Caco-2 (cell line): ENCODE measurements at regions not wholly inside any gene's neighbourhood (a gene's known extent, or its start where the extent isn't known, plus 50 kb on each side); places are given as distances from the start of the nearest gene placed in this dataset.

ENCODE experiments used
- BruUV-seq: library from RNA; stranded (reverse); fragments of 400-500 nt; replicated peaks from 2 replicates; lab custom pipeline; 2021; lab: Mats Ljungman, UMichigan
- CTCF ChIA-PET: fragments of 300-600 bp; sonication (Branson Sonifier 250); formaldehyde crosslinking; loops from one replicate; lab custom pipeline; 2022; ENCODE audit warnings: antibody characterized with exemption; lab: Charles Lee
- POLR2A ChIA-PET: fragments of 300-600 bp; sonication (Branson Sonifier 250); formaldehyde crosslinking; loops from one replicate; lab custom pipeline; 2022; ENCODE audit warnings: antibody characterized with exemption; lab: Charles Lee
- DNase-seq, 2 experiments: peaks; one replicate each; pipeline versions ENCODE4 v3.0.0 to v3.0.0-alpha.2; 2020 to 2022
- H3K27me3 ChIP-seq: replicated peaks from 2 replicates; pipeline ENCODE4 v1.6.0; 2011; ENCODE audit warnings: low read length; ENCODE audit not compliant: control insufficient read depth, insufficient read depth
- H3K36me3 ChIP-seq: 2 replicates; pipeline ENCODE4 v1.5.1; 2011; ENCODE audit warnings: low read length; ENCODE audit not compliant: control insufficient read depth, insufficient read depth
- H3K4me1 ChIP-seq: fragments of 250-450 bp; sonication (Bioruptor Pico); 2 replicates; pipeline ENCODE4 v1.5.1; 2020; ENCODE audit warnings: mild to moderate bottlenecking
- H3K4me3 ChIP-seq: 2 replicates; pipeline ENCODE4 v1.5.1; 2011; ENCODE audit warnings: low read depth, mild to moderate bottlenecking, control low read depth, low read length
- H3K9me3 ChIP-seq: fragments of 250-450 bp; sonication (Bioruptor Pico); 2 replicates; pipeline ENCODE4 v1.5.1; 2020; ENCODE audit warnings: mild to moderate bottlenecking, moderate library complexity
- H3K27ac Mint-ChIP-seq: one replicate; pipeline ENCODE4 v1.8.0; 2022; ENCODE audit warnings: mixed read lengths; ENCODE audit not compliant: unreplicated experiment
- H3K27me3 Mint-ChIP-seq: one replicate; pipeline ENCODE4 v1.8.0; 2022; ENCODE audit warnings: mixed read lengths; ENCODE audit not compliant: insufficient read depth, unreplicated experiment
- H3K36me3 Mint-ChIP-seq: one replicate; pipeline ENCODE4 v1.8.0; 2022; ENCODE audit warnings: mild to moderate bottlenecking, mixed read lengths; ENCODE audit not compliant: insufficient read depth, unreplicated experiment
- H3K4me1 Mint-ChIP-seq: one replicate; pipeline ENCODE4 v1.8.0; 2022; ENCODE audit warnings: low read depth, mixed read lengths; ENCODE audit not compliant: unreplicated experiment
- H3K4me3 Mint-ChIP-seq: one replicate; pipeline ENCODE4 v1.8.0; 2022; ENCODE audit warnings: mild to moderate bottlenecking, moderate library complexity, mixed read lengths; ENCODE audit not compliant: unreplicated experiment
- H3K9me3 Mint-ChIP-seq: one replicate; pipeline ENCODE4 v1.8.0; 2022; ENCODE audit warnings: mixed read lengths; ENCODE audit not compliant: unreplicated experiment
- intact Hi-C: fragments of 100-400 bp; cut with micrococcal nuclease; formaldehyde crosslinking; loops from one replicate; pipeline ENCODE4 v1.10.0; 2022; ENCODE audit not compliant: unreplicated experiment
- TF ChIP-seq, protein P1 (sequence below), 2 experiments: fragments of 200-600 bp in 1 of 2; IDR thresholded peaks; 1 replicate in 1 of 2; 2 replicates in 1 of 2; pipeline versions ENCODE4 v1.5.1 to v1.8.0; 2011 to 2022; ENCODE audit warnings: antibody characterized with exemption in 1 of 2, control low read depth in 1 of 2, inconsistent platforms in 1 of 2, low read depth in 1 of 2, low read length in 1 of 2, mild to moderate bottlenecking in 1 of 2, moderate library complexity in 1 of 2; ENCODE audit not compliant: insufficient read depth in 1 of 2, severe bottlenecking in 1 of 2, unreplicated experiment in 1 of 2

DNA sequence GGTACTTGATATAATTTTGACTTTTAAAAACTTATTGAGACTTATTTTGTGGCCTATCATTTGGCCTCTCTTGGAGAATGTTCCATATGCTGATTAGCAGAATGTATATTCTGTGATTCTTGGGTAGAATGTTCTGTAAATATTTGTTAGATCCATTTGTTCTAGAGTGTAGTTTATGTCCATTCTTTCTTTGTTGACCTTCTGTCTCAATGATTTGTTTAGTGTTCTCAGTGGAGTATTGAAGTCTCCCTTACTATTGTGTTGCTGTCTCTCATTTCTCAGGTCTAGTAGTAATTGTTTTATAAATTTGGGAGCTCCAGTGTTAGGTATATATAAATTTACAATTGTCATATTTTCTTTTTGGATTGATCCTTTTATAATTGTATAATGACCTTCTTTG, 349.6 kb upstream of the CWC22 start:
- BruUV-seq: no TSS peak
- intact Hi-C loops: no loop called here
- DNase-seq: no peak
- no peak overlapping the region for H3K4me3 ChIP-seq
- TF ChIP-seq, protein P1, sequence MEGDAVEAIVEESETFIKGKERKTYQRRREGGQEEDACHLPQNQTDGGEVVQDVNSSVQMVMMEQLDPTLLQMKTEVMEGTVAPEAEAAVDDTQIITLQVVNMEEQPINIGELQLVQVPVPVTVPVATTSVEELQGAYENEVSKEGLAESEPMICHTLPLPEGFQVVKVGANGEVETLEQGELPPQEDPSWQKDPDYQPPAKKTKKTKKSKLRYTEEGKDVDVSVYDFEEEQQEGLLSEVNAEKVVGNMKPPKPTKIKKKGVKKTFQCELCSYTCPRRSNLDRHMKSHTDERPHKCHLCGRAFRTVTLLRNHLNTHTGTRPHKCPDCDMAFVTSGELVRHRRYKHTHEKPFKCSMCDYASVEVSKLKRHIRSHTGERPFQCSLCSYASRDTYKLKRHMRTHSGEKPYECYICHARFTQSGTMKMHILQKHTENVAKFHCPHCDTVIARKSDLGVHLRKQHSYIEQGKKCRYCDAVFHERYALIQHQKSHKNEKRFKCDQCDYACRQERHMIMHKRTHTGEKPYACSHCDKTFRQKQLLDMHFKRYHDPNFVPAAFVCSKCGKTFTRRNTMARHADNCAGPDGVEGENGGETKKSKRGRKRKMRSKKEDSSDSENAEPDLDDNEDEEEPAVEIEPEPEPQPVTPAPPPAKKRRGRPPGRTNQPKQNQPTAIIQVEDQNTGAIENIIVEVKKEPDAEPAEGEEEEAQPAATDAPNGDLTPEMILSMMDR (IDR thresholded peaks at IDR 0.05; ENCODE audit: insufficient read depth in 1 of 2, low read depth in 1 of 2, low read length in 1 of 2, severe bottlenecking in 1 of 2, unreplicated experiment in 1 of 2): no peak
- H3K36me3 ChIP-seq: no peaks in the 10 kb centered on the region
- H3K4me3 Mint-ChIP-seq: no peak overlapping the region
- no peaks in the 10 kb centered on the region for H3K36me3 Mint-ChIP-seq
- ChIA-PET POLR2A (no interaction called here), CTCF (no interaction called here)
- H3K27me3 Mint-ChIP-seq: no peaks in the 10 kb centered on the region
- H3K4me1 Mint-ChIP-seq: peaks cover 10% of the 10 kb centered on the region
- peaks cover 4% of the 10 kb centered on the region; the same call in 1 of the 2 replicates for H3K4me1 ChIP-seq
- H3K9me3 ChIP-seq: no peaks in the 10 kb centered on the region
- H3K27me3 ChIP-seq: no peaks in the 10 kb centered on the region
- no peak overlapping the region for H3K27ac Mint-ChIP-seq
- no peaks in the 10 kb centered on the region for H3K9me3 Mint-ChIP-seq

DNA sequence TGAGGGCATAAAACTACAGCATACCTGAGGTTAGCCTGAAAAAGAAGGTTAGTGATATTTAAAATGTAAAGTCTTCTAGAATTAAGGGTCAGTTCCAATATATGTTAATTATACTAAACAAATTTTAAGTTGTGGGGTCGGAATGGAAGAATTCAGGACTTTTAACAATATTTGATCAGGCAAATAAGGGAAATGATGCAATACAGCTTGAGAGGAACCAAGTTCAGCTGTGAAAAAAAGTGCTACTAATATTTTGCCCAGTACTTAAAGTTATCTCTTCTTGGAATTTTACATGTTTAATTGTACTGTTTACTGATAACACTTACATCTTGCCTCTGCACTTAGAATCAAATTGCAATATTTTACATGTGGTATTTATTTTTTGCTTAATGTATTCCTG, 345.5 kb upstream of the CWC22 start:
- peaks cover 4% of the 10 kb centered on the region; the same call in 1 of the 2 replicates for H3K4me1 ChIP-seq
- Mint-ChIP-seq H3K27ac (no peak overlapping the region), H3K4me1 (peaks cover 4% of the 10 kb centered on the region), H3K36me3 (no peaks in the 10 kb centered on the region), H3K4me3 (no peak overlapping the region), H3K9me3 (no peaks in the 10 kb centered on the region), H3K27me3 (no peaks in the 10 kb centered on the region)
- no peak for DNase-seq
- BruUV-seq: no TSS peak
- H3K27me3 ChIP-seq: no peaks in the 10 kb centered on the region
- no peaks in the 10 kb centered on the region for H3K9me3 ChIP-seq
- CTCF ChIA-PET: no interaction called here
- intact Hi-C loops: no loop called here
- TF ChIP-seq, protein P1 (IDR thresholded peaks at IDR 0.05; ENCODE audit: insufficient read depth in 1 of 2, low read depth in 1 of 2, low read length in 1 of 2, severe bottlenecking in 1 of 2, unreplicated experiment in 1 of 2): no peak
- POLR2A ChIA-PET: no interaction called here
- no peak overlapping the region for H3K4me3 ChIP-seq
- H3K36me3 ChIP-seq: no peaks in the 10 kb centered on the region

DNA sequence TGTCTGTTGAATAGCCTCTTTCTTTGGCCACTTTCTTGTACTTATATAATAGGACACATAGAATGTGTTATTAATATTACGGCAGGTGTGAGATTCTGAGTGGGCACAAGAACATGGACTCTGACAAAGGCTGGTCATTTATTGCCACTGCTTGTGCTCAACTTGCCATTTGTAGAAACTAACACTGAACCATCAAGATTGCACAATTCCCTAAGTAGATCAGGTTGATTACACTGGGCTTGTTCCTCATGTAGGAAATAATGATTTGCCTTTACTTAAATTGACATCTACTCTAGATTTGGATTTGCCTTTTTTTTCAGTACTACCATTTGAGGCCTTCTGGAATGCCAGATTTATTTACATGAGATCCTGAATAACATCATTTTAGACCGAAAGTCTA, 342.7 kb upstream of the CWC22 start:
- H3K4me1 ChIP-seq: no peaks in the 10 kb centered on the region
- Mint-ChIP-seq H3K27ac (no peak overlapping the region), H3K27me3 (no peaks in the 10 kb centered on the region), H3K36me3 (no peaks in the 10 kb centered on the region), H3K4me1 (no peaks in the 10 kb centered on the region), H3K9me3 (no peaks in the 10 kb centered on the region), H3K4me3 (no peak overlapping the region)
- no peaks in the 10 kb centered on the region for H3K9me3 ChIP-seq
- DNase-seq: no peak
- no peaks in the 10 kb centered on the region for H3K36me3 ChIP-seq
- CTCF ChIA-PET: no interaction called here
- TF ChIP-seq, protein P1 (IDR thresholded peaks at IDR 0.05; ENCODE audit: insufficient read depth in 1 of 2, low read depth in 1 of 2, low read length in 1 of 2, severe bottlenecking in 1 of 2, unreplicated experiment in 1 of 2): no peak
- no peaks in the 10 kb centered on the region for H3K27me3 ChIP-seq
- BruUV-seq: no TSS peak
- POLR2A ChIA-PET: no interaction called here
- no peak overlapping the region for H3K4me3 ChIP-seq
- intact Hi-C loops: no loop called here
